OCI-LY7 (cell line): ENCODE measurements at regions not wholly inside any gene's neighbourhood (a gene's known extent, or its start where the extent isn't known, plus 50 kb on each side); places are given as distances from the start of the nearest gene placed in this dataset.

ENCODE experiments used
- CTCF ChIP-seq: fragments of 200-600 bp; sonication (generic); conservative IDR thresholded peaks from 2 replicates; pipeline ENCODE4 v1.5.1; 2014; ENCODE audit warnings: mild to moderate bottlenecking, antibody characterized with exemption, low read length, moderate library complexity, mixed read lengths
- EZH2phosphoT487 ChIP-seq: fragments of 200-600 bp; sonication (generic); IDR thresholded peaks from 2 replicates; pipeline ENCODE4 v1.6.1; 2018; ENCODE audit warnings: low read depth, borderline replicate concordance, mild to moderate bottlenecking, mixed run types, antibody characterized with exemption, low read length, moderate library complexity, mixed read lengths

DNA sequence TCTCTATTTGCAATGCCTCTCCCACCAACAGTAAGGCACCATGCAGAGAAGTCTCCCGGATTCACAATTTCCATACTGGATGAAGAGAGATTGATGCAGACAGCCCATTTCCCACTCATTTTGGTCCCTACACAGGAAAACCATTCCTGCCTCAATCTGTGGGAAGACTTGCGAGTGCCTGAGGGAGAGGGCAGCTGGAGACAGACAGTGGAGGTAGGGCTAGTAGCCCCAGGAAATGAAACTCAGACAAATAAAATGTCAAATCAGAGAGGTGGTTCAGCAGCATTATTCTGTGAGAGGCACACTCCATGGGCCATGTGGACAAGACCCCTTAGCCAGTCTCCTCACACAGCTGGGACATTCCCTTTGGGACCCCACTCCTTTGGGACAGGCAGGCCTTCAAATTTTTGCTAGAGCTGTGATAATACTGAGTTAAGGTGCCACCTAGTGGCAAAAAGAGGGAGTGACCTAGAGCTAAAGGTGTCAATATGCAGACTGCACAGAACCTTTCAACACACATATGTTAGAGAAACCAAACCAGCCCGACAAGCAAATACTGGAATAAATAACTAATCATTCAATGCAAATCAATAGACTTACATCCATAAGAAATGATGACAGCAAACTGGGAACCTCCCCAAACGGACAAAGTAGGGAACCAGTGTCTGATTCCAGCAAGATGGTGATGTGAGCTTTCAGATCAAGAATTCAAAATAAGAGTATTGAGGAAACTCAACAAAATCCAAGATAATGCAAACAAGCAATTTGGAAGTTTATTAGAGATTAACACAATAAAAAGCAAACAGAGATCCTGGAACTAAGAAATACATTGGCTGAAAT is 1865.3 kb upstream of the AGA start:
- TF ChIP-seq CTCF: peak; percentile 83
- no peak for TF ChIP-seq EZH2phosphoT487
